Right lung (tissue), 2 donors: ENCODE measurements at regions not wholly inside any gene's neighbourhood (a gene's known extent, or its start where the extent isn't known, plus 50 kb on each side); places are given as distances from the start of the nearest gene placed in this dataset.
"Not testable (repeated sequence)": the region's sequence is repeated elsewhere in the genome, so short reads cannot be mapped to it uniquely, and the experiment has no call there.

Experiments
- DNase-seq, 2 donors: peaks; one replicate each; pipeline ENCODE4 v3.0.0-alpha.2; 2013

- not testable (repeated sequence) for DNase-seq
These were observed 157.7 kb downstream of the GIPC2 start for GRCh38 chr1:78203410-78203982.

- no peak for DNase-seq
These were observed 164.4 kb downstream of the GIPC2 start for GRCh38 chr1:78210175-78210574.

GRCh38 chr1:78211483-78212092 lies 165.8 kb downstream of the GIPC2 start:
- DNase-seq = no peak

GRCh38 chr1:78214334-78214733 lies 168.6 kb downstream of the GIPC2 start:
- DNase-seq = no peak

- DNase-seq = no peak
These were observed 176.6 kb downstream of the GIPC2 start for GRCh38 chr1:78222225-78222959.

GRCh38 chr1:78222960-78223358 lies 177.2 kb downstream of the GIPC2 start:
- DNase-seq = no peak

GRCh38 chr1:78223417-78224215 lies 177.8 kb downstream of the GIPC2 start:
- DNase-seq = no peak

GRCh38 chr1:78224246-78224785 lies 178.6 kb downstream of the GIPC2 start:
- DNase-seq = no peak

GRCh38 chr1:78224861-78225552 lies 179.2 kb downstream of the GIPC2 start:
- no peak for DNase-seq

GRCh38 chr1:78226784-78227183 lies 181.0 kb downstream of the GIPC2 start:
- DNase-seq = no peak

- no peak for DNase-seq
These were observed 182.2 kb downstream of the GIPC2 start for GRCh38 chr1:78227705-78228635.

GRCh38 chr1:78229344-78229743 lies 183.6 kb downstream of the GIPC2 start:
- no peak for DNase-seq

- DNase-seq = no peak
These were observed 185.7 kb downstream of the GIPC2 start for GRCh38 chr1:78231477-78231876.

- no peak for DNase-seq
These were observed 186.1 kb downstream of the GIPC2 start for GRCh38 chr1:78231894-78232293.

GRCh38 chr1:78232630-78233029 lies 186.9 kb downstream of the GIPC2 start:
- DNase-seq = no peak

- no peak for DNase-seq
These were observed 188.7 kb downstream of the GIPC2 start for GRCh38 chr1:78234496-78234895.

GRCh38 chr1:78236716-78237115 lies 190.9 kb downstream of the GIPC2 start:
- no peak for DNase-seq

GRCh38 chr1:78237364-78237916 lies 191.7 kb downstream of the GIPC2 start:
- peak; percentile 31 for DNase-seq

- no peak for DNase-seq
These were observed 194.4 kb downstream of the GIPC2 start for GRCh38 chr1:78240191-78240590.

- no peak for DNase-seq
These were observed 195.0 kb downstream of the GIPC2 start for GRCh38 chr1:78240755-78241154.
